OCI-LY7 (cell line): ENCODE measurements at regions not wholly inside any gene's neighbourhood (a gene's known extent, or its start where the extent isn't known, plus 50 kb on each side); places are given as distances from the start of the nearest gene placed in this dataset.

ENCODE experiments used
- BruUV-seq: library from RNA; stranded (reverse); fragments of 400-500 nt; replicated peaks from 2 replicates; lab custom pipeline; 2021; lab: Mats Ljungman, UMichigan
- CTCF ChIA-PET: fragments of 300-600 bp; sonication (Branson Sonifier 250); formaldehyde crosslinking; loops from one replicate; lab custom pipeline; 2022; ENCODE audit warnings: antibody characterized with exemption; ENCODE audit not compliant: unreplicated experiment; lab: Charles Lee
- POLR2A ChIA-PET: fragments of 300-600 bp; sonication (Branson Sonifier 250); formaldehyde crosslinking; loops from one replicate; lab custom pipeline; 2022; ENCODE audit warnings: antibody characterized with exemption; lab: Charles Lee
- DNase-seq: peaks from one replicate; pipeline ENCODE4 v3.0.0-alpha.2; 2015; ENCODE audit warnings: low spot score
- H2AFZ ChIP-seq: fragments of 200-600 bp; sonication (generic), shearing (Covaris generic); 2 replicates; pipeline ENCODE4 v1.6.1; 2014; ENCODE audit warnings: mild to moderate bottlenecking, antibody characterized with exemption, low read length, moderate library complexity
- H3K27ac ChIP-seq: fragments of 200-600 bp; sonication (generic); 2 replicates; pipeline ENCODE4 v1.5.1; 2014; ENCODE audit warnings: mixed run types, low read depth, mild to moderate bottlenecking, moderate library complexity, low read length, inconsistent platforms; ENCODE audit not compliant: poor library complexity, severe bottlenecking
- H3K36me3 ChIP-seq: fragments of 200-600 bp; sonication (generic); 2 replicates; pipeline ENCODE4 v1.6.1; 2014; ENCODE audit warnings: mild to moderate bottlenecking, antibody characterized with exemption, low read length, moderate library complexity, mixed read lengths; ENCODE audit not compliant: insufficient read depth
- H3K4me1 ChIP-seq: fragments of 200-600 bp; sonication (generic); 2 replicates; pipeline ENCODE4 v1.5.1; 2014; ENCODE audit warnings: mild to moderate bottlenecking, low read length; ENCODE audit not compliant: insufficient read depth, poor library complexity, severe bottlenecking
- H3K4me2 ChIP-seq: fragments of 200-600 bp; sonication (generic); 2 replicates; pipeline ENCODE4 v1.6.1; 2014; ENCODE audit warnings: mild to moderate bottlenecking, low read length
- H3K4me3 ChIP-seq: fragments of 200-600 bp; sonication (generic); 2 replicates; pipeline ENCODE4 v1.5.1; 2014; ENCODE audit warnings: mild to moderate bottlenecking, low read depth, low read length; ENCODE audit not compliant: poor library complexity, severe bottlenecking
- H3K79me2 ChIP-seq: fragments of 200-600 bp; sonication (generic); 2 replicates; pipeline ENCODE4 v1.6.1; 2016; ENCODE audit warnings: low read depth, mild to moderate bottlenecking, low read length, moderate library complexity, mixed read lengths; ENCODE audit not compliant: insufficient read depth
- H3K9me2 ChIP-seq: fragments of 200-600 bp; sonication (generic); 2 replicates; pipeline ENCODE4 v1.6.1; 2016; ENCODE audit warnings: mild to moderate bottlenecking, low read length, mixed read lengths; ENCODE audit not compliant: insufficient read depth
- H3K9me3 ChIP-seq: fragments of 200-600 bp; sonication (generic); 2 replicates; pipeline ENCODE4 v1.6.1; 2014; ENCODE audit warnings: mild to moderate bottlenecking, mixed run types, low read length, mixed read lengths
- H4K20me1 ChIP-seq: fragments of 200-600 bp; sonication (generic); 2 replicates; pipeline ENCODE4 v1.6.1; 2014; ENCODE audit warnings: mild to moderate bottlenecking, antibody characterized with exemption, low read length, moderate library complexity, mixed read lengths; ENCODE audit not compliant: insufficient read depth
- EZH2phosphoT487 ChIP-seq: fragments of 200-600 bp; sonication (generic); IDR thresholded peaks from 2 replicates; pipeline ENCODE4 v1.6.1; 2018; ENCODE audit warnings: low read depth, borderline replicate concordance, mild to moderate bottlenecking, mixed run types, antibody characterized with exemption, low read length, moderate library complexity, mixed read lengths
- intact Hi-C: fragments of 100-400 bp; cut with micrococcal nuclease; formaldehyde crosslinking; loops from one replicate; pipeline ENCODE4 v1.10.0; 2022; ENCODE audit not compliant: unreplicated experiment
- TF ChIP-seq, protein P1 (sequence below): fragments of 200-600 bp; sonication (generic); conservative IDR thresholded peaks from 2 replicates; pipeline ENCODE4 v1.5.1; 2014; ENCODE audit warnings: mild to moderate bottlenecking, antibody characterized with exemption, low read length, moderate library complexity, mixed read lengths

DNA sequence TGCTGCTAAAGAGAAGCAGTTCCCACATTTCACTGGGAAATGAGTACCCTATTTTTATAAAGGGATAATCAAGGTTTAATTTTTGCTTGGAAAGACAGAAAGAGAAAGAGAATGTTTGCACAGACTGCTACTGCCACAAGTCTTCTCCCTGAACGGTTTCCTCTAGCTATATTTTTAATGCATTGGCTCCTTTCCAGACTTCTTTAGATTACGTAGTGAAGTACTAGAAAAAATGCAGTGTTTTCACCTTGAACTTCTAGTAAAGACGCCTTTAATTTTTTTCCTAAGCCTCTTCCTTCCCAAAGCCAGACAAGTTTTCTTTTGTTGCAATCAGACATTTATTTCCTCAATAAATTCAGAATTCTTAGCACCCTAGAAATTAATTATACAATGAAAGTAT lies 248.3 kb upstream of the CCDC54 start:
- H3K79me2 ChIP-seq, result no peaks in the 10 kb centered on the region
- no peak overlapping the region for H3K4me2 ChIP-seq
- BruUV-seq, result no TSS peak
- no peaks in the 10 kb centered on the region for H4K20me1 ChIP-seq
- H3K4me1 ChIP-seq, result no peaks in the 10 kb centered on the region
- H2AFZ ChIP-seq, result no peak overlapping the region
- POLR2A ChIA-PET, result no interaction called here
- no peak overlapping the region for H3K4me3 ChIP-seq
- TF ChIP-seq, protein P1, sequence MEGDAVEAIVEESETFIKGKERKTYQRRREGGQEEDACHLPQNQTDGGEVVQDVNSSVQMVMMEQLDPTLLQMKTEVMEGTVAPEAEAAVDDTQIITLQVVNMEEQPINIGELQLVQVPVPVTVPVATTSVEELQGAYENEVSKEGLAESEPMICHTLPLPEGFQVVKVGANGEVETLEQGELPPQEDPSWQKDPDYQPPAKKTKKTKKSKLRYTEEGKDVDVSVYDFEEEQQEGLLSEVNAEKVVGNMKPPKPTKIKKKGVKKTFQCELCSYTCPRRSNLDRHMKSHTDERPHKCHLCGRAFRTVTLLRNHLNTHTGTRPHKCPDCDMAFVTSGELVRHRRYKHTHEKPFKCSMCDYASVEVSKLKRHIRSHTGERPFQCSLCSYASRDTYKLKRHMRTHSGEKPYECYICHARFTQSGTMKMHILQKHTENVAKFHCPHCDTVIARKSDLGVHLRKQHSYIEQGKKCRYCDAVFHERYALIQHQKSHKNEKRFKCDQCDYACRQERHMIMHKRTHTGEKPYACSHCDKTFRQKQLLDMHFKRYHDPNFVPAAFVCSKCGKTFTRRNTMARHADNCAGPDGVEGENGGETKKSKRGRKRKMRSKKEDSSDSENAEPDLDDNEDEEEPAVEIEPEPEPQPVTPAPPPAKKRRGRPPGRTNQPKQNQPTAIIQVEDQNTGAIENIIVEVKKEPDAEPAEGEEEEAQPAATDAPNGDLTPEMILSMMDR, result no peak
- no peak for TF ChIP-seq EZH2phosphoT487
- intact Hi-C loops, result no loop called here
- H3K36me3 ChIP-seq, result no peaks in the 10 kb centered on the region
- CTCF ChIA-PET, result no interaction called here
- DNase-seq, result no peak
- H3K27ac ChIP-seq, result no peak overlapping the region
- H3K9me2 ChIP-seq, result no peaks in the 10 kb centered on the region
- H3K9me3 ChIP-seq, result no peaks in the 10 kb centered on the region

DNA sequence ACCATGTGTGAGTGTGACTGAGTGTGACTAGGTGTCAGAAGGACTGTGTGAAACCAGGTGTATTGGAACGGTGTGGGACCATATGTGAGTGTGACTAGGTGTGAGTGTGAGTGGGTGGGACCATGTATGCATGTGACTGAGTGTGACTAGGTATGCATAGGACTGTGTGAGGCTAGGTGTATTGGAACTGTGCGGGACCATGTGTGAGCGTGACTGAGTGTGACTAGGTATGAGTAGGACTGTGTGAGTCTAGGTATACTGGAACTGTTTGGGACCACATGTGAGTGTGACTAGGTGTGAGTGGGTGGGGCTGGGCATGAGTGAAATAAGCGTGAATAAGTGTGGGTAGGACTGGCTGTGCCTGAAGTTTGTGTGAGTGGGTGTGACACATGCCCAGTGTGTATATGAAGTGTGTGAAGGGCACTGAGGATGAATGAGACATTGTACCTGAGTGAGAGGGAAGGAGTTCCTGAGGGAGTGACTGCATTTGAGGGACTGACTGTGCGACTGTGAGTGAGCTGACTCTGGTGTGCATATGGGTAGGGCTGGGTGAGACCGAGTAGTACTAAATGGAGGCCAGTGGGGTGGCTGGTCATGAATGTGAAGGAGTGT lies 247.0 kb upstream of the CCDC54 start:
- Histone ChIP-seq H3K36me3 (no peaks in the 10 kb centered on the region), H3K4me1 (no peaks in the 10 kb centered on the region), H3K4me3 (no peak overlapping the region), H2AFZ (no peak overlapping the region), H3K79me2 (no peaks in the 10 kb centered on the region), H3K9me3 (no peaks in the 10 kb centered on the region), H3K4me2 (no peak overlapping the region), H4K20me1 (no peaks in the 10 kb centered on the region), H3K27ac (no peak overlapping the region), H3K9me2 (no peaks in the 10 kb centered on the region)
- no peak for DNase-seq
- POLR2A ChIA-PET, result no interaction called here
- CTCF ChIA-PET, result no interaction called here
- TF ChIP-seq EZH2phosphoT487, result no peak
- TF ChIP-seq, protein P1, result no peak
- no TSS peak for BruUV-seq
- intact Hi-C loops, result no loop called here

DNA sequence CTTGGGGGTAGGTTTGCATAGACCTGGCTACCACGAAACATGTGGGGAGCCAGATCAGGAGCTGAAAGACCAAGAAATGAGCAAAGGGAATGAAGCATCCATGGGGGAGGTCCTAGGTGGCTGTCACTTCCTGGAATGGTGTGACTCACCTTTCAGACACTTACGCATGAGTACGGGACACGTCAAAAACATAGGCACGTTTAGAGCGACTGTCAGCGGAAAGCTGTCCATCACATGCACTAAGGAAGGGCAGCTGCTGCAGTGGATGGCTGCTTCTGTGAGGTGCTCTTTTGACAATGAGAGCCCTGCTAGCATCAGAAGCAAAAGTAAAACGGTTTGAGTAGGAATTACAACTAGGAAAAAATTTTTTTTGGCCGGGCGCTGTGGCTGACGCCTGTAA lies 244.6 kb upstream of the CCDC54 start:
- H3K9me3 ChIP-seq, result no peaks in the 10 kb centered on the region
- no peak overlapping the region for H3K4me3 ChIP-seq
- intact Hi-C loops, result no loop called here
- no peak overlapping the region for H2AFZ ChIP-seq
- TF ChIP-seq EZH2phosphoT487, result no peak
- TF ChIP-seq, protein P1, result no peak
- H4K20me1 ChIP-seq, result no peaks in the 10 kb centered on the region
- ChIA-PET CTCF (no interaction called here), POLR2A (interaction anchor here (0.6 to 1.6 kb wide), 2 partner anchors 10 to 185 kb away, joined by 3 read pairs; no protein-coding TSS in a partner anchor)
- H3K36me3 ChIP-seq, result no peaks in the 10 kb centered on the region
- no peak for DNase-seq
- no peaks in the 10 kb centered on the region for H3K9me2 ChIP-seq
- no peak overlapping the region for H3K4me2 ChIP-seq
- H3K27ac ChIP-seq, result no peak overlapping the region
- H3K4me1 ChIP-seq, result no peaks in the 10 kb centered on the region
- no TSS peak for BruUV-seq
- H3K79me2 ChIP-seq, result no peaks in the 10 kb centered on the region
